ENCODE measurements at regions not wholly inside any gene's neighbourhood (a gene's known extent, or its start where the extent isn't known, plus 50 kb on each side); places are given as distances from the start of the nearest gene placed in this dataset.

DNA sequence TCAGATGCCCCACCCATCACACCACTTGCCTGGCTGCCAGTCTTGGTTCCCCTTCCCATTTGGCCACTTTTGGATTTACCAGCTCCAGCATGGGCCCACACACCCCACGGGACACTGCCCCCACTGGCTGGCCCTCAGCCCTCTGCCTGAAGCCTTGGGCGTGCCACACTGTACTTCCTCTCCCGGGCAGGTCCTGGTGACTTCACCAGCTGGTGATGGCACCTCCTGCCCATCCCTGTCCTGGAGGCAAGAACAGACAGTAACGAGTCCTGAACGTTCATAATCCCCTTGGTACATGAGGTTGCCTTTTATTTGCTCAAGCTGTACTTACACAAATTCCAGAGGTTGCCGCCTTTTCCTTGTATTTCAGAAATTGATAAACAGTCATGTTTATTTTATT lies 81.1 kb downstream of the TMEM17 start:
- in situ Hi-C loops (cut with HindIII; ENCODE audit: low pct_unique_long_range_greater_than_20kb, low sequenced_read_pairs) (no loop called here), intact Hi-C loops (cut with micrococcal nuclease; ENCODE audit: unreplicated experiment) (no loop called here)
- Histone ChIP-seq H3K4me1 (ENCODE audit: control insufficient read depth, insufficient read depth, low read length) (no peaks in the 10 kb centered on the region), H3K36me3 (ENCODE audit: control insufficient read depth, insufficient read depth, low read length) (no peaks in the 10 kb centered on the region), H3K27ac (ENCODE audit: low read length) (no peak overlapping the region), H3K27me3 (ENCODE audit: control insufficient read depth, insufficient read depth, low read length) (no peaks in the 10 kb centered on the region), H3K9me3 (ENCODE audit: control insufficient read depth, insufficient read depth, low read depth, low read length) (no peaks in the 10 kb centered on the region), H3K4me3 (ENCODE audit: low read depth in 2 of 2, low read length in 2 of 2) (no peak overlapping the region)
- DNase-seq (ENCODE audit: low read depth, low spot score), result no peak
- no peak for ATAC-seq
- ChIA-PET POLR2A (no interaction called here), CTCF (no interaction called here)
- TF ChIP-seq, protein P1, sequence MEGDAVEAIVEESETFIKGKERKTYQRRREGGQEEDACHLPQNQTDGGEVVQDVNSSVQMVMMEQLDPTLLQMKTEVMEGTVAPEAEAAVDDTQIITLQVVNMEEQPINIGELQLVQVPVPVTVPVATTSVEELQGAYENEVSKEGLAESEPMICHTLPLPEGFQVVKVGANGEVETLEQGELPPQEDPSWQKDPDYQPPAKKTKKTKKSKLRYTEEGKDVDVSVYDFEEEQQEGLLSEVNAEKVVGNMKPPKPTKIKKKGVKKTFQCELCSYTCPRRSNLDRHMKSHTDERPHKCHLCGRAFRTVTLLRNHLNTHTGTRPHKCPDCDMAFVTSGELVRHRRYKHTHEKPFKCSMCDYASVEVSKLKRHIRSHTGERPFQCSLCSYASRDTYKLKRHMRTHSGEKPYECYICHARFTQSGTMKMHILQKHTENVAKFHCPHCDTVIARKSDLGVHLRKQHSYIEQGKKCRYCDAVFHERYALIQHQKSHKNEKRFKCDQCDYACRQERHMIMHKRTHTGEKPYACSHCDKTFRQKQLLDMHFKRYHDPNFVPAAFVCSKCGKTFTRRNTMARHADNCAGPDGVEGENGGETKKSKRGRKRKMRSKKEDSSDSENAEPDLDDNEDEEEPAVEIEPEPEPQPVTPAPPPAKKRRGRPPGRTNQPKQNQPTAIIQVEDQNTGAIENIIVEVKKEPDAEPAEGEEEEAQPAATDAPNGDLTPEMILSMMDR (IDR thresholded peaks at IDR 0.05), result no peak
- no peak for TF ChIP-seq POLR2AphosphoS5 (IDR thresholded peaks at IDR 0.05; ENCODE audit: low read depth, low read length)
- TF ChIP-seq TCF7L2 (IDR thresholded peaks at IDR 0.05; ENCODE audit: low read depth, low read length), result no peak
- no peak for TF ChIP-seq SIN3A (IDR thresholded peaks at IDR 0.05; ENCODE audit: borderline replicate concordance, insufficient read depth, low read depth, low read length)
- TF ChIP-seq, protein P2, sequence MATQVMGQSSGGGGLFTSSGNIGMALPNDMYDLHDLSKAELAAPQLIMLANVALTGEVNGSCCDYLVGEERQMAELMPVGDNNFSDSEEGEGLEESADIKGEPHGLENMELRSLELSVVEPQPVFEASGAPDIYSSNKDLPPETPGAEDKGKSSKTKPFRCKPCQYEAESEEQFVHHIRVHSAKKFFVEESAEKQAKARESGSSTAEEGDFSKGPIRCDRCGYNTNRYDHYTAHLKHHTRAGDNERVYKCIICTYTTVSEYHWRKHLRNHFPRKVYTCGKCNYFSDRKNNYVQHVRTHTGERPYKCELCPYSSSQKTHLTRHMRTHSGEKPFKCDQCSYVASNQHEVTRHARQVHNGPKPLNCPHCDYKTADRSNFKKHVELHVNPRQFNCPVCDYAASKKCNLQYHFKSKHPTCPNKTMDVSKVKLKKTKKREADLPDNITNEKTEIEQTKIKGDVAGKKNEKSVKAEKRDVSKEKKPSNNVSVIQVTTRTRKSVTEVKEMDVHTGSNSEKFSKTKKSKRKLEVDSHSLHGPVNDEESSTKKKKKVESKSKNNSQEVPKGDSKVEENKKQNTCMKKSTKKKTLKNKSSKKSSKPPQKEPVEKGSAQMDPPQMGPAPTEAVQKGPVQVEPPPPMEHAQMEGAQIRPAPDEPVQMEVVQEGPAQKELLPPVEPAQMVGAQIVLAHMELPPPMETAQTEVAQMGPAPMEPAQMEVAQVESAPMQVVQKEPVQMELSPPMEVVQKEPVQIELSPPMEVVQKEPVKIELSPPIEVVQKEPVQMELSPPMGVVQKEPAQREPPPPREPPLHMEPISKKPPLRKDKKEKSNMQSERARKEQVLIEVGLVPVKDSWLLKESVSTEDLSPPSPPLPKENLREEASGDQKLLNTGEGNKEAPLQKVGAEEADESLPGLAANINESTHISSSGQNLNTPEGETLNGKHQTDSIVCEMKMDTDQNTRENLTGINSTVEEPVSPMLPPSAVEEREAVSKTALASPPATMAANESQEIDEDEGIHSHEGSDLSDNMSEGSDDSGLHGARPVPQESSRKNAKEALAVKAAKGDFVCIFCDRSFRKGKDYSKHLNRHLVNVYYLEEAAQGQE (IDR thresholded peaks at IDR 0.05; ENCODE audit: insufficient read depth in 1 of 2, low read depth in 2 of 2, low read length in 1 of 2), result no peak
- BruUV-seq (replicated peaks), result no TSS peak

DNA sequence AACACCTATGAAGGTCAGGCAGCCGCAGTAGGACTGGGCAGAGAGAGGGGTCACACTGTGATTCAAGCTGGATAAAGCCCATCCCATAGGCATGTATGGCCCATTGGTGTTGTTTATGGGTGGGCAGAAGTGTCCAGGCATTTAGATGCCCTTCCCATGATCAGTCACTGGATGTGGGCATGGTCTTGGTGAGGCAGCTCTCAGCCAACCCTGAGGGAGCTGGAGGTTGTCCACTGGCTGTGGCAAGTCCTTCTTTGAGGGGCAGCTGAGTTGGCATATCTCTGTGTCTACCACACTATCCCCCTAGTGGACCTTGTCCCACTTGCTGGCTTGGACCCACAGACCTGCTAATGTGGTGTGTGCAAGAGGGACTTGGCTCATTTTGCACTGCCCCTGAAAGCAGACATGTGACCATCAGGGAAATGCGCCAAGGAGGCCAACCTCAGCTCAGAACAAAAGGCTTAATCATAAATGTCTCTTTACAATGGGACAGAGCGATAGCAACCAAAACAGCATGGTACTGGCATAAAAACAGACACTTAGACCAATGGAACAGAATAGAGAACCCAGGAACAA lies 82.0 kb downstream of the TMEM17 start:
- Histone ChIP-seq H3K4me3 (ENCODE audit: low read depth in 2 of 2, low read length in 2 of 2) (no peak overlapping the region), H3K27me3 (ENCODE audit: control insufficient read depth, insufficient read depth, low read length) (no peaks in the 10 kb centered on the region), H3K36me3 (ENCODE audit: control insufficient read depth, insufficient read depth, low read length) (no peaks in the 10 kb centered on the region), H3K27ac (ENCODE audit: low read length) (no peak overlapping the region), H3K4me1 (ENCODE audit: control insufficient read depth, insufficient read depth, low read length) (no peaks in the 10 kb centered on the region), H3K9me3 (ENCODE audit: control insufficient read depth, insufficient read depth, low read depth, low read length) (no peaks in the 10 kb centered on the region)
- intact Hi-C loops (cut with micrococcal nuclease; ENCODE audit: unreplicated experiment), result no loop called here
- in situ Hi-C loops (cut with HindIII; ENCODE audit: low pct_unique_long_range_greater_than_20kb, low sequenced_read_pairs), result no loop called here
- no peak for ATAC-seq
- no peak for DNase-seq (ENCODE audit: low read depth, low spot score)
- ChIA-PET POLR2A (no interaction called here), CTCF (no interaction called here)
- TF ChIP-seq TCF7L2 (IDR thresholded peaks at IDR 0.05; ENCODE audit: low read depth, low read length) (no peak), SIN3A (IDR thresholded peaks at IDR 0.05; ENCODE audit: borderline replicate concordance, insufficient read depth, low read depth, low read length) (no peak), POLR2AphosphoS5 (IDR thresholded peaks at IDR 0.05; ENCODE audit: low read depth, low read length) (no peak)
- TF ChIP-seq, protein P1 (IDR thresholded peaks at IDR 0.05), result no peak
- TF ChIP-seq, protein P2 (IDR thresholded peaks at IDR 0.05; ENCODE audit: insufficient read depth in 1 of 2, low read depth in 2 of 2, low read length in 1 of 2), result no peak
- no TSS peak for BruUV-seq (replicated peaks)

Measured in Panc1 (cell line).